ENCODE measurements at regions not wholly inside any gene's neighbourhood (a gene's known extent, or its start where the extent isn't known, plus 50 kb on each side); places are given as distances from the start of the nearest gene placed in this dataset.

DNA sequence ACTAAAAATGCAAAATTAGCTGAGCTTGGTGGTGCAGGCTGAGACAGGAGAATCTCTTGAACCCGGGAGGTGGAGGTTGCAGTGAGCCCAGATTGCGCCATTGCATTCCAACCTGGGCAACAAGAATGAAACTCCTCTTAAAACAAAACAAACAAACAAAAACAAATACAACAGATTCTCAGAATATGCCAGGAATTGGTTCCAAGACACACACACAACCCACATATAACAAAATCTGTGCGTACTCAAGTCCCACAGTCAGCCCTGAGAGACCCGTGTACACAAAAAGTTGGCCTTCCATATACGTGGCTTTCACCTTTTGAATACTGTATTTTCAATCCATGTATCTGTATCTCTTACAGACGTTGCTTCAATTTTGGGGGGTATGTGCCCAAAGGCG, 98.9 kb upstream of the MARCKS start:
- TF ChIP-seq, protein P1, sequence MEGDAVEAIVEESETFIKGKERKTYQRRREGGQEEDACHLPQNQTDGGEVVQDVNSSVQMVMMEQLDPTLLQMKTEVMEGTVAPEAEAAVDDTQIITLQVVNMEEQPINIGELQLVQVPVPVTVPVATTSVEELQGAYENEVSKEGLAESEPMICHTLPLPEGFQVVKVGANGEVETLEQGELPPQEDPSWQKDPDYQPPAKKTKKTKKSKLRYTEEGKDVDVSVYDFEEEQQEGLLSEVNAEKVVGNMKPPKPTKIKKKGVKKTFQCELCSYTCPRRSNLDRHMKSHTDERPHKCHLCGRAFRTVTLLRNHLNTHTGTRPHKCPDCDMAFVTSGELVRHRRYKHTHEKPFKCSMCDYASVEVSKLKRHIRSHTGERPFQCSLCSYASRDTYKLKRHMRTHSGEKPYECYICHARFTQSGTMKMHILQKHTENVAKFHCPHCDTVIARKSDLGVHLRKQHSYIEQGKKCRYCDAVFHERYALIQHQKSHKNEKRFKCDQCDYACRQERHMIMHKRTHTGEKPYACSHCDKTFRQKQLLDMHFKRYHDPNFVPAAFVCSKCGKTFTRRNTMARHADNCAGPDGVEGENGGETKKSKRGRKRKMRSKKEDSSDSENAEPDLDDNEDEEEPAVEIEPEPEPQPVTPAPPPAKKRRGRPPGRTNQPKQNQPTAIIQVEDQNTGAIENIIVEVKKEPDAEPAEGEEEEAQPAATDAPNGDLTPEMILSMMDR (IDR thresholded peaks at IDR 0.05) = no peak

DNA sequence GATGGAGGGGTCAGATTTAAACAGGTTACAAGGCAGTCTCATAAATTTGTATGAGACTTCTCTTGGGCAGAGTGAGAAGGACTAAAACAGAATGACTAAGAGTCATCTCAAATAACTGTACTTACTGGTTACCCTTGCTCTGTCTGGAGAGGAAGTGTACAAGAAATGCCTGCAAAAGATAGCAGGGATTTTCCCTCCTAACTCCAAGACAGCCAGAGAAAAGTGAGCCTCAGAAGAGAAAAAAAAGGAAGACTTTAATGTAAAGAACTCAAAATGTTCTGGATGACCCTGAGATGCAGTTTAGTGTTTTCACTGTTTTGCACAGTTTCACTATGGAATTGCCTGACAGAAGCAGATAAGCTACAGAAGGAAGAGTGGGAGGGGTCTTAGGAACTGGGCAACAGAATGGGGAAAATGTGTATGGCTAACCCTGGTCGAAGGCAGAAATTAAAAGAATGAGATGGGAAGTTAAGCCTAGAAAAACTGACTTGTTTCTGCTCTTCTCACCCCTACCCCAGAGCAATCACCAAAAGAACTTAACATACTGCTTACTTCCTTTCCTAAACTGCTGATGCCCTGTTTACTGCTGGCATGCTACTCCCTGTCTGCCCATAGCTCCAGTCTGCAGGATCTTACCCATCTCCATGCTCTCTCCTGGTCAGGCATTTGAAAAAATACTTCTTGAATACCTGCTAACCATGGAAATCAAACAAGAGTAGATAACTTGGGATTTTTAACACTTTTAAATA, 98.1 kb upstream of the MARCKS start:
- TF ChIP-seq, protein P1 (IDR thresholded peaks at IDR 0.05) = no peak

DNA sequence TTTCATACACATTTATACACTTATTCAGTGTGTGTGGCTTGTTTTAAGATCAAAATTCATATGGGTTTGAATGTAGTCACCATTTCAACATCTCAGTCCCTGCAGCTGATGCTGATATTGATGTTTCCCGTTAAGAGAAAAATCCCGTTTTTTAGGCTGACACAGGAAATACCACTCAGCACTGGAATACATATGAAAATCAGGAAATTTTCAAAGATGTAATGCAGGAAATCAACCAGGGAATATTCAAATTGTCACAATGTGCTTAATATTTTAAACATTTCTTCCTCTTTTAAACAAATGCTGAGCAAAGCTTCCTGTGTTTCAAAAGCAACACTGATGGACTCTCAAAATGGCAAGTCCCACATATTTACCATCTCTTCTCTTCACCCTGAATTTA, 94.5 kb upstream of the MARCKS start:
- TF ChIP-seq, protein P1 (IDR thresholded peaks at IDR 0.05) = no peak

DNA sequence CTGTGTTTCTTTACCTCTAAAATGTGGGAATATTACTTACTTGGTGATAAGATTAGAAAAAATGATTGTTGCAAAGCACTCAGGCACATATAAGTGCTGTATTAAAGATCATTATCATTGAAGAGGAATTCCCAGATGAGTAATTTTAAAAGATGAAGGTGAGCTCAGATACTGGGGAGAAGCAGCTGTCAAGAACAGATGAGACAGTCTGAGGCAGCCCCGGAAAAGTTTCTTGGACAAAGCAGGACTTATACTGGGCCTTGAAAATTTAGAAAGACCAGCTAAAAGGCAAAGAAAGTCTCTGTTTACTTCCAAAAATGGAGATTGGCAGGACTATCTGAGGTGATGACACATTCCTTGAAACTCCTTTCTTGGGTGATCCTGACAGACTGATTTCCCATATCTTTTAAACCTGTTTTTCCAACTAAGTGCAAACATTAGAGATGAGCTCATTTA, 93.8 kb upstream of the MARCKS start:
- TF ChIP-seq, protein P1 (IDR thresholded peaks at IDR 0.05) = no peak

DNA sequence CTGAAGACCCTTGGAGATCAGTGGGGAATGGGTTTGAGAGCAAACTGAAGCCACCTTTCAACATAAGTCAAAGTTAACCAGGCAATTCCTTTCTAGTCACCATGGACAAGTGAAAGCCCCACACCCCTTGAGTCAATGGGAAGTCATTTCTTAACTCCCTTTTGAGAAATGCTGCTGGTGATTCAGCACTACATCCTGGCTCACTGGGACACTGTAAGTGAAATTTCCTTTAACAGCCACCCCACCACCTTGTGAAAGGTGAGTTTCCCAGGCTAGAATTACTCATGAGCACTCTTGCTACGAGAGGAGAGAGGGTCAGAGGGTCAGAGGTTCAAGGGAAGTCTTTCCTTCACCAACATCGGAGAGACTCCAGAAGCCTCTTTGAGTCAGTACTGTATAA, 93.3 kb upstream of the MARCKS start:
- TF ChIP-seq, protein P1 (IDR thresholded peaks at IDR 0.05) = no peak

DNA sequence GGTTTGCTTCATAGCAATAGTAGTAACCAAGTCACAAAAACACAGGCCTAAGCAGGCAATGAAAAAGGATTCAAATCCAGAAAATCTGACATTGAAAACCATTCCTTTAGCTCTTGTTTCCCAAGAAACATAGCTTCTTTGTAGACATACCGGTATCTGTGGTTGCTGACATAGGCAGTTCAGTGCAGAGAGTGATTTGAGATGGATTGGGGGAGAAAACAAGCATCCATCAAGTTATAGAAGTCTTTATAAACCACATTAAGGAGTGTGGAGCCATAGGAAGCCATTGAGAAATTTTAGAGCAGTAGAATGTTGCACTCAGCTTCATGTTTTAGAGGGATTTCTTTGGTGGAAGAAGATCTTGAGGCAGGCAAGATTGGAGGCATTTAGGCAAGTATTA, 91.2 kb upstream of the MARCKS start:
- TF ChIP-seq, protein P1 (IDR thresholded peaks at IDR 0.05) = no peak

DNA sequence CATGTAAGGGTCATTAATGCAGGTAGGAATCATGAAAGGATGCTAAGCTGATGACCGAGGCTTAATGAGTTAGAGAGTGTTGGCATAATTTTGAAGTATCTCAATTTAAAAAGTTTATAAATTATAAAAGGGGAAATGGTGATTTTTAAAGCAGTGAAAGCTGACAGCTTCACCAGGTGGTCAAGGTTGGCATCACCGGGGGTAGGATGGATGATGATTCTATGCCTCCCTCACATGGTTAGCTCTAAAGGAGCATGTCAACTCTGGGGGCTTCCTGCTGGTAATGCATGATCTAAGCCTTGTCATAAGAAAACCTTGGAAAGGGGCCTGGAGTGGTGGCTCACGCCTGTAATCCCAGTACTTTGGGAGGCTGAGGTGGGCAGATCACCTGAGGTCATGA, 89.2 kb upstream of the MARCKS start:
- TF ChIP-seq, protein P1 (IDR thresholded peaks at IDR 0.05) = no peak

DNA sequence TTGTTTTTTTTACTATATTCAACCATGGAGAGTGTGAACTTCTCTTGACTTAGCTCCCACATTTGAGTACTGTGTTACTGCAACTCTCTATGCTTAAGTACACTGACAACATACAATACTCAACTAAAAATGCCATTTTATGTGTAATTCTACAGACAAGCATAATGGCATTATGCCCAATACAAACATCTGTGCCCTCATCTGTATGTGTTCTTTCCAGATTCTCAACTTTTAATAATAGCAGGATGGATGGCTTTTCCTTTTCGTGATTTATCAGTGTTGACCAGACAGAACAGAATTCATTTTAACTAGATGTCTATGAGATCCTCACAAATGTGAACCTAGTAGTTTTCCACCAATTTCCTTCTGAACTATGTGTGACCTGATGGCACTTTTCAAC, 84.2 kb upstream of the MARCKS start:
- TF ChIP-seq, protein P1 (IDR thresholded peaks at IDR 0.05) = no peak
